HepG2 (cell line): ENCODE measurements at regions not wholly inside any gene's neighbourhood (a gene's known extent, or its start where the extent isn't known, plus 50 kb on each side); places are given as distances from the start of the nearest gene placed in this dataset.

Source experiments
- MYC ChIP-seq: sonication (generic); formaldehyde crosslinking; IDR thresholded peaks from 2 replicates; pipeline ENCODE4 v1.9.0; 2021; ENCODE audit warnings: missing genetic modification reagents, borderline replicate concordance
- TF ChIP-seq, protein P1 (sequence below): IDR thresholded peaks from 2 replicates; pipeline ENCODE4 v1.6.1; 2016; ENCODE audit warnings: low read depth
- TF ChIP-seq, protein P2 (sequence below), 2 experiments: IDR thresholded peaks; 2 replicates each; pipeline ENCODE4 v1.6.1; 2011 to 2012; ENCODE audit warnings: low read length in 2 of 2, borderline replicate concordance in 1 of 2, low read depth in 1 of 2, mild to moderate bottlenecking in 1 of 2, moderate library complexity in 1 of 2

DNA sequence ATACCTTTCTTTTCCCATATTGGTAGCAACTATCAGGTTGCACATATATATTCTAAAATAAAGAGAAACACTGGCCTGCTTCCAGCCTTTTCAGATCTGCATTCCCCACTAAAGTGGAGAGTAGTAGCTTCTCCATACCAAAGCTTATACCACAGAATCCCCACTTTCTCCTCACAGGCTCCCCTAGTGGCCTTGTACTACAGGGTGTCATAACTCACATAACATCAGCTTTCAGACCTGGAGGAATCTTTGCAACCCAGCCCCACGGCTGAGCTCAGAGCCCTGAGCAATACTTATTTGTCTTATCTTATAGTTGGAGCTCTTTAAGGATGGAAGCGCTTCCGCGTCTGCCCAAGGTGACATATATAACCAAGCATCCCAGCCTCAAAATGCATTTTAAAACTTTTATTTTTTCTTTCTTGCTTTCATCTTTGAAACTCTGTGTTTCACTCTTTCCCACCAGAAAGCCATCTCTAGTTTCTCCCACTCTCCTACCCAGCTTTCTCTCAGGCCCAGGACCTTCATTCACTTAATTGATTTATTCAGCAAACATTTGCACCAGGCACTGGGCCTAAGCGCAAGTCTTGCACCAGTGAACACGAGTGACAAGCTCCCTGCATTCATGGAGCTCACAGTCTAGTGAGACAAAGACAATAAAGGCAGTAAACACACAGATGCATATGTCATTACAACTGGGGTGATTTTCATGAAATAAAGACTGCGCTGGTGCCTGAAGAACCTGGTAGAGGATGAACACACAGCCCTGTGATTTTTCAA, 254.7 kb downstream of the IPO8 start:
- no peak for TF ChIP-seq MYC (CRISPR knock-in tag)
- TF ChIP-seq, protein P1, sequence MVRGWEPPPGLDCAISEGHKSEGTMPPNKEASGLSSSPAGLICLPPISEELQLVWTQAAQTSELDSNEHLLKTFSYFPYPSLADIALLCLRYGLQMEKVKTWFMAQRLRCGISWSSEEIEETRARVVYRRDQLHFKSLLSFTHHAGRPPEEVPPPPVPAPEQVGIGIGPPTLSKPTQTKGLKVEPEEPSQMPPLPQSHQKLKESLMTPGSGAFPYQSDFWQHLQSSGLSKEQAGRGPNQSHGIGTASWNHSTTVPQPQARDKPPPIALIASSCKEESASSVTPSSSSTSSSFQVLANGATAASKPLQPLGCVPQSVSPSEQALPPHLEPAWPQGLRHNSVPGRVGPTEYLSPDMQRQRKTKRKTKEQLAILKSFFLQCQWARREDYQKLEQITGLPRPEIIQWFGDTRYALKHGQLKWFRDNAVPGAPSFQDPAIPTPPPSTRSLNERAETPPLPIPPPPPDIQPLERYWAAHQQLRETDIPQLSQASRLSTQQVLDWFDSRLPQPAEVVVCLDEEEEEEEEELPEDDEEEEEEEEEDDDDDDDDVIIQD (CRISPR knock-in tag), result no peak
- TF ChIP-seq, protein P2, sequence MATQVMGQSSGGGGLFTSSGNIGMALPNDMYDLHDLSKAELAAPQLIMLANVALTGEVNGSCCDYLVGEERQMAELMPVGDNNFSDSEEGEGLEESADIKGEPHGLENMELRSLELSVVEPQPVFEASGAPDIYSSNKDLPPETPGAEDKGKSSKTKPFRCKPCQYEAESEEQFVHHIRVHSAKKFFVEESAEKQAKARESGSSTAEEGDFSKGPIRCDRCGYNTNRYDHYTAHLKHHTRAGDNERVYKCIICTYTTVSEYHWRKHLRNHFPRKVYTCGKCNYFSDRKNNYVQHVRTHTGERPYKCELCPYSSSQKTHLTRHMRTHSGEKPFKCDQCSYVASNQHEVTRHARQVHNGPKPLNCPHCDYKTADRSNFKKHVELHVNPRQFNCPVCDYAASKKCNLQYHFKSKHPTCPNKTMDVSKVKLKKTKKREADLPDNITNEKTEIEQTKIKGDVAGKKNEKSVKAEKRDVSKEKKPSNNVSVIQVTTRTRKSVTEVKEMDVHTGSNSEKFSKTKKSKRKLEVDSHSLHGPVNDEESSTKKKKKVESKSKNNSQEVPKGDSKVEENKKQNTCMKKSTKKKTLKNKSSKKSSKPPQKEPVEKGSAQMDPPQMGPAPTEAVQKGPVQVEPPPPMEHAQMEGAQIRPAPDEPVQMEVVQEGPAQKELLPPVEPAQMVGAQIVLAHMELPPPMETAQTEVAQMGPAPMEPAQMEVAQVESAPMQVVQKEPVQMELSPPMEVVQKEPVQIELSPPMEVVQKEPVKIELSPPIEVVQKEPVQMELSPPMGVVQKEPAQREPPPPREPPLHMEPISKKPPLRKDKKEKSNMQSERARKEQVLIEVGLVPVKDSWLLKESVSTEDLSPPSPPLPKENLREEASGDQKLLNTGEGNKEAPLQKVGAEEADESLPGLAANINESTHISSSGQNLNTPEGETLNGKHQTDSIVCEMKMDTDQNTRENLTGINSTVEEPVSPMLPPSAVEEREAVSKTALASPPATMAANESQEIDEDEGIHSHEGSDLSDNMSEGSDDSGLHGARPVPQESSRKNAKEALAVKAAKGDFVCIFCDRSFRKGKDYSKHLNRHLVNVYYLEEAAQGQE (IDR thresholded peaks at IDR 0.05; ENCODE audit: borderline replicate concordance in 1 of 2, low read depth in 1 of 2, low read length in 2 of 2), result no peak
